Renal cortex interstitium (tissue), 11 donors: ENCODE measurements at regions not wholly inside any gene's neighbourhood (a gene's known extent, or its start where the extent isn't known, plus 50 kb on each side); places are given as distances from the start of the nearest gene placed in this dataset.
"Not testable (repeated sequence)": the region's sequence is repeated elsewhere in the genome, so short reads cannot be mapped to it uniquely, and the experiment has no call there.

ENCODE experiments used
- DNase-seq, 11 donors: peaks; one replicate each; pipeline ENCODE4 v3.0.0-alpha.2; 2013; ENCODE audit warnings: low read depth in 9 of 11, low spot score in 4 of 11; ENCODE audit errors: extremely low read depth in 1 of 11

GRCh38 chr3:31289584-31289983 lies 243.1 kb upstream of the STT3B start:
- DNase-seq, result peak in 5 of 11 donors; percentile 11 to 25 (median 24)

GRCh38 chr3:31290046-31290445 lies 242.7 kb upstream of the STT3B start:
- DNase-seq, result no peak

GRCh38 chr3:31291818-31292217 lies 240.9 kb upstream of the STT3B start:
- no peak for DNase-seq

- no peak for DNase-seq
Measured at GRCh38 chr3:31294430-31295149, 238.1 kb upstream of the STT3B start.

- DNase-seq, result no peak
Measured at GRCh38 chr3:31295150-31295765, 237.5 kb upstream of the STT3B start.

GRCh38 chr3:31297726-31298298 lies 234.9 kb upstream of the STT3B start:
- no peak for DNase-seq

GRCh38 chr3:31300456-31301443 lies 232.0 kb upstream of the STT3B start:
- no peak for DNase-seq

- no peak for DNase-seq
Measured at GRCh38 chr3:31302343-31302742, 230.4 kb upstream of the STT3B start.

- no peak for DNase-seq
Measured at GRCh38 chr3:31305340-31305739, 227.4 kb upstream of the STT3B start.

GRCh38 chr3:31307131-31307785 lies 225.5 kb upstream of the STT3B start:
- DNase-seq, result no peak

- no peak for DNase-seq
Measured at GRCh38 chr3:31311559-31311958, 221.2 kb upstream of the STT3B start.

GRCh38 chr3:31312400-31312799 lies 220.3 kb upstream of the STT3B start:
- DNase-seq, result no peak

GRCh38 chr3:31314258-31314657 lies 218.5 kb upstream of the STT3B start:
- no peak for DNase-seq

- DNase-seq, result no peak
Measured at GRCh38 chr3:31319332-31319731, 213.4 kb upstream of the STT3B start.

- no peak for DNase-seq
Measured at GRCh38 chr3:31321620-31322019, 211.1 kb upstream of the STT3B start.

- DNase-seq, result no peak
Measured at GRCh38 chr3:31322460-31322859, 210.3 kb upstream of the STT3B start.

GRCh38 chr3:31327826-31328357 lies 204.8 kb upstream of the STT3B start:
- not testable (repeated sequence) for DNase-seq

- no peak for DNase-seq
Measured at GRCh38 chr3:31331278-31331677, 201.4 kb upstream of the STT3B start.

- DNase-seq, result no peak
Measured at GRCh38 chr3:31341130-31341529, 191.6 kb upstream of the STT3B start.
